ENCODE measurements at regions not wholly inside any gene's neighbourhood (a gene's known extent, or its start where the extent isn't known, plus 50 kb on each side); places are given as distances from the start of the nearest gene placed in this dataset.
"Not testable (repeated sequence)": the region's sequence is repeated elsewhere in the genome, so short reads cannot be mapped to it uniquely, and the experiment has no call there.

DNA sequence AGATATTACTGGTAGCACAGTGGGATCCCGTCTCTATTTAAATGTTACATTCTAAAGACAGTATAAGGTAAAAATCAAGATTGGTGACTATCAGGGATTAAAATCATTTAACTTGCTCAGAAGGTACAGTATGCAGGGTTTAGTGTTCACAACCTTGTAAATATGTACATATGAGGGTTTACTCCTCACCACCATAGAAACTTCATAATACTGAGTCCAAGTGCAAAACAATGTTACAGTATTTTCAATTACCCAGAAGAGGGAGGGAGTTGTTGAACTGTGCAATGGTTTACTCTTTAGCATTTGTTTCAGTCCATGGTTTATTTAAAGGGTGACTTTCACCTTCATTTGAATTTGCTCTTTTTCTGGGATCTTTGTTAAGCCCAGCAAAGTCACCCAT, 165.1 kb downstream of the ZNF621 start:
- DNase-seq (no peak), ATAC-seq (no peak)
- intact Hi-C loops (cut with micrococcal nuclease): no loop called here

DNA sequence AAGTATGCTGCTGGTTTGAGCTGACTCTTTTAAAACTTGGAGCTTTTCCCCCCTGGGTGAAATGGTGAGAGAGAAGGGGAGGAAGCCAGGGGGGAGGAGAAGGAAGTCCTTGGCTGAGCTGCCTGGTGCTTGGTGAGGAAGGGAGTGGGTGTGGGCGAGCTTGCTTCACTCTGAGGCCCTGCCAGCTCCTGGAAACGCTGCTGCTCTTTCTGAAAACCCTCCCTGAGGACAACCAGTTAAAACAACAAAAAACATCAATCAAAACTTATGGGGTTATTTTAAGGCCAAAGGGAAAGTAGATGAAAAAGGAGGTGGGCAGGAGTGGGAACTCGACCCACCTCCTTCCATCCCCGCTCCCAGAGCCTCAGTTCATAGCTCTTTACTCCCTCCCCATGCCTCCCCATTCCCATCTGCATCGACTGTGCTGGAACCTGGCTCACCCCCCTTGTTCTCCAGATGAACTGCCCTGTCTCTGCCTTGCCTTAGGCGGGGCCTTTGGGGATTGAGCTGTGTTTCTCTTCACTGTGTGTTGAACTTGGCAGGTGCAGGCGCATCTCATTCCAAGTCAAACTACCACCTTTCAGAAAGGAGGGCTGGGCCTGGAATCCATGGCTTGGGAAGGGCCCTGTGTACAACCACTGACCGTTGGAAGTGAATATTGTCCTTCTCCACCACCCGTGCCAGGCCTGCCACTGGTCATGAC, 166.1 kb downstream of the ZNF621 start:
- DNase-seq: peak; percentile 85
- intact Hi-C loops (cut with micrococcal nuclease): no loop called here
- peak; percentile 92 for ATAC-seq

DNA sequence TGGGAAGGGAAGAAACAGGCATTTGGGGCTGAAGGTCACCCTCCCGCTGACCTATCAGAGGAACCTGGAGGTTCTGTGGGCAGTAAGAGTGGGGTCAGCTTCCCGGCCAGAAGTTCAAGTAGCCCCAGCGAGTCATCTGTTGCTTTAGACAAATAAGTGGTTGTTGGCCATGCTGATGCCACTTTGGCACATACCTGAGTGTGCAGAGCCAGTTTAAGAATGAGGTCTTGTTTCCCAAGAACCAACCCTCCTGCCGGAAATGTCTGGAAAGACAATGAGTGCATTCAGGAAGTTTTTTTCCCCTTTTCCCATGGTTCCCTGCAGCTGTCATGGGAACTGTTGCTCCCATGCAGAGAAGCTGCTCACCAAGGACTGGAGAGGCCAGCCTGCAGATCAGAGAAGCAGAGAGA, 166.7 kb downstream of the ZNF621 start:
- peak; percentile 37 for ATAC-seq
- intact Hi-C loops (cut with micrococcal nuclease): no loop called here
- DNase-seq: no peak

DNA sequence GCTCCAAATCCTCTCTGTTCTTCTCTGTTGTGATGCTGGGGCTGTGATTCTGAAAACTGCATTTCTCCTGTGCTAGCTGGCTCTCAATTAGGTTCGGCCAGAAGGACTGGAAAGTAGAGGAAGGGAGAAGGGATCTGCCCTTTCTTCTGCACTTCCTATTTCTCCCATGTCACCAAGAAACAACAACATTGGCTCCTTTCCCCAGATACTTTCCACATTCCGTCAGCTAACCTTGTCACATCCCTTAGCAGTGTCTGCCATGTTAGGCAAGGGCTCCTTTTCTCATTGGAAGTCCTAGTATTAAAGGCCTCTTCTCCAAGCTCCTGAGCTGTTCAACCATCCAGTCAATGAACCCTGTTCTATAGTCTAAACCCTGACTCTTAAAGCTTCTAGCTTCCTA, 171.1 kb downstream of the ZNF621 start:
- intact Hi-C loops (cut with micrococcal nuclease): no loop called here
- peak; percentile 22 for ATAC-seq
- no peak for DNase-seq

DNA sequence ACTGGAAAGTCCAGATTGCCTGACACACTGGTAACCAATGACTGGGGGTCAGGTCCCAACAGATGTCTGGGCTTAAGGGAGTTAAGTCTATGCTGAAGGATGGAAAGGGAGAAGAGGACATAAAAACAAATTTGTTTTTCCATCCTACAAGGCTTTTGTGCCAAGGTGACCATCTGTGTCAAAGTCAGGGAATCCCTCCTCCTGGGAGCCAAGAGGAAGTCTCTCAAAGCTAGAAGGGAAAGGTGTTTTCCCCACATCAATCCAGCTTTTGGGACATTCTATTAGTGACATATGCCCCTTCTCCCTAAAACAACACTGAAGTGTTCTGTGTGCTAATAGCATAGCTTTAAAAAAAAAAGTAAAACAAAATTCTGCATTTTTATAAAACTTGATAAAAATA, 173.9 kb downstream of the ZNF621 start:
- intact Hi-C loops (cut with micrococcal nuclease); DNase-seq; ATAC-seq: not testable (repeated sequence)

DNA sequence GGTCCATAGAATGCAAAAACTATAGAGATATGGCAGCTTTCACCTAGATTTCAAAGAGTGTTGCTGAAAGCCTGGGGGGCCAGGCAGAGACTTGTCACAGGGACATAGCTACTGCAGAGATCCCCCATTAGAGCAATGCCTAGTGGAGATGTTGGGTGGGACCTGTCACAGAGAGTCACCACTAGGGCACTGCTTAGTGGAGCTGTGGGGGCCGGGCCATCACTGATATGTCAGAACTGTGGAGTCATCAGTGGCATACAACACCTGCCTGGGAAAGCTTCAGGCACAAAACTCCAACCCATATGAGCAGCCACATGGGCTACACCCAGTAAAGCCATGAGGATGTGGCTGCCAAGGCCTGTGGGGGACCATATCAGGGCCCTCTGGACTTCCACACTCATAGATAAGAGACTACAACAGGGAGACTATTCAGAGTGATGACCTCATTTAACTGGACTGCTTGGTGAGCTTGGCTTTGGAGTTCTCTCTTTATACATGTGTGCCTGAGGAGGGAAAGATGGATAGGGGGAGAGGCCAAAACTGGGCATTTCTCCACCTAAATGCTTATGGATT, 176.3 kb downstream of the ZNF621 start:
- intact Hi-C loops (cut with micrococcal nuclease): no loop called here
- DNase-seq: peak; percentile 38
- peak; percentile 99 for ATAC-seq

DNA sequence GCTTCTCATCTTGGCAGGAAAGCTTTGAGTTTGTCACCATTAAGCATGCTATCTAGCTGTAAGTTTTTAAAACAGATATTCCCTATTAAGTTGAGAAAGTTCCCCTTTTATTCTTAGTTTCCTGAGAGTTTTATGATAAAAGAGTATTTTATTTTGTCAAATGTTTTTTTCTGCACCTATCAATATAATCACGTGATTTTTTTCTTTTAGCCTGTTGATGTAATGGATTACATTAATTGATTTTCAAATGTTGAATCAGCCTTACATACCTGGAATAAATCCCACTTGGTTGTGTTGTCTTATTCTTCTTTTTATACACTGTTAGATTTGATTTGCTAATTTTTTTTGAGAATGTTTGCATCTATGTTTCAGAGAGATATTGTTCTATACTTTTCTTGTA, 179.5 kb downstream of the ZNF621 start:
- intact Hi-C loops (cut with micrococcal nuclease): no loop called here
- ATAC-seq (no peak), DNase-seq (no peak)

DNA sequence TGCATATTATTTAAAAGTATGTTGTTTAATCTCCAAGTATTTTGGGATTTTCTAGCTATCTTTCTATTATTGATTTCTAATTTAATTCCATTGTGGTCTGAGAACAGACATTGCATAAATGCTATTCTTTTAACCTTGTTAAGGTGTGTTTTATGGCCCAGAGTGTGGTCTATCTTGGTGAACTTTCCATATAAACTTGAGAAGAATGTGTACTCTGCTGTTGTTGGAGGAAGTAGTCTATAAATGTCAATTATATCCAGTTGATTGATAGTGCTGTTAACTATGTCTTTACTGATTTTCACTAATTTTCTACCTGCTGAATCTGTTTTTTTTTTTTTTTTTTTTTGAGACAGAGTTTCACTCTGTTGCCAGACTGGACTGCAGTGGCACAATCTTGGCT, 180.9 kb downstream of the ZNF621 start:
- intact Hi-C loops (cut with micrococcal nuclease): no loop called here
- ATAC-seq (no peak), DNase-seq (no peak)

DNA sequence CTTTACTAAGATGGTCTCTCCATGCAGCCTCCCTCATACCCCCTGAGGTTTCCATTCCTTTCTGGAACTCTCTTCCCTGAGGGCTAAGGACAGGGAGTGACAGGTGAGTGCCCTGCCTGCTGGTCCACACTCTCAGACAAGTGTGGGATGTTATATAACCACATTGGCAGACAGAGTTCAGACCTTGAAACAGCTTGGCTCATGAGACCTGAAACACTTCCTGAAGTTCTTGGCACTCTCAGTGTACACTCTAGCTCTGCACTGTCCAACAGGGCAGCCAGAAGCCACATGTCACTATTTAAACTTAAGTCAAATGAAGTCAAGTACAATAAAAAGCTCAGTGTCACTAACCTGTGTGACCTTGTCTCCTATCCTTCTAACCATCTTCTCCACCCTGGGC, 188.5 kb downstream of the ZNF621 start:
- intact Hi-C loops (cut with micrococcal nuclease): no loop called here
- peak; percentile 33 for DNase-seq
- ATAC-seq: peak; percentile 99

DNA sequence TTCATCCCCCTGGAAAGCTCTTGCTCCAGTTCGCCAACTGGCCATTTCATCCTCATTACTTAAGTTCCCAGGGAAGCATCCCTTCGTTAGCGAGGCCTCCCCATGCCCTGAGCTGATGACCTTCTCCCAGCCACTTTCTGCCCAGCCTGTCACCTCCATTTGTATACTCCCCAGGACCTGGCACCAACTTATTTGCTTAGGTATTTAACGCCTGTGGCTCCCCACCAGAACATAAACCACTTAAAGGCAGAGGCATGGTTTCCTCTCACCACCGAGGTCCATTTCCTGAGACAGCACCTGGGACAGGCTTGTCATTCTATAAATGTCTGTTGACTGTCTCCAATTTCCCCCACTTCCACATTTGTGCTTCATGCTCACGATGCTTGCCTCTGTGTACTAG, 189.0 kb downstream of the ZNF621 start:
- intact Hi-C loops (cut with micrococcal nuclease): no loop called here
- DNase-seq (no peak), ATAC-seq (no peak)

DNA sequence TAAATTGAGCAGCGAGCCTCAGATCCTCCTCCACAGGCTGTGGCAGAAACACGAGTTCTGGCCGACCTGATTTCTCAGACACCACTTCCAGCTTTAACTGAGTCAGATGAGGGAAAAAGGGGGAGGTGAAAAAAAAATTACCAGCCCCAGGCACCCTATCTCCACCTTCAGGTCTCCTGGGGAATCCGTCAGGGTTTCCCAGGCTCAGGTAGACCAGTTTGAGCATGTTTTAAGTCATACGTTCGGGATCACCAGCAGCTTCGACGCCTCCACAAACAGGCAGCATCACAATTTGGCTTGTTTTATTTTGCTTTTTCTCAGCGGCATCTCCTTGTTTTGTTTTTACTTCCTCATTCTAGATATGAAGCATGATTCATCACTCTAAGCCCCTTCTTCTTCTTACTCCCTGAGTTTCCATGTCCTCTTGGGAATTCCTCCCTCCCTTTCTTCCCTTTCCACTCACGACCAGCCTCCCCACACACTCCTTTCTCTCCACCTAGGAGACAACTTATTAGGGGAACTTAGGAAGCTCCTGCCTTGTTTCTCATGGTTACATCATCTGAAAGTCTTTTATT, 190.1 kb downstream of the ZNF621 start:
- intact Hi-C loops (cut with micrococcal nuclease): no loop called here
- ATAC-seq: no peak
- DNase-seq: no peak

DNA sequence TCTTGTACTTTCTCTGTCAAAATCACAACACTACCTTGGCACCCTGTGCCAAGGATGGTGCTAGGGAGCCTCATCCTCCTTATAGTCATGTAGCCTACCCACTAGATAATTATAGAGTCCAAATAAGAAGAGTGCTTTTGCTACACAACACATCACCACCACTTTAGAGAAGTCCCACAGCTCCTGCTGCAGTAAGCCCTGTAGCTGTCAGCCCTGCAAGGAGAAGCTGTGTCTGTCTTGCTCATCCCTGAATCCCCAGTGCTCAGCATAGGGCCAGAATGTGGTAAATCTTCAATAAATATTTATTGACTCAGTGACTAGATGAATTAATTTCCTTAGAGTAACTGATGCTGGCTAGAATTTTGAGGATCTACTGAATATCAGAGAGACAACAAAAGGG, 190.8 kb downstream of the ZNF621 start:
- intact Hi-C loops (cut with micrococcal nuclease): no loop called here
- DNase-seq (no peak), ATAC-seq (no peak)

DNA sequence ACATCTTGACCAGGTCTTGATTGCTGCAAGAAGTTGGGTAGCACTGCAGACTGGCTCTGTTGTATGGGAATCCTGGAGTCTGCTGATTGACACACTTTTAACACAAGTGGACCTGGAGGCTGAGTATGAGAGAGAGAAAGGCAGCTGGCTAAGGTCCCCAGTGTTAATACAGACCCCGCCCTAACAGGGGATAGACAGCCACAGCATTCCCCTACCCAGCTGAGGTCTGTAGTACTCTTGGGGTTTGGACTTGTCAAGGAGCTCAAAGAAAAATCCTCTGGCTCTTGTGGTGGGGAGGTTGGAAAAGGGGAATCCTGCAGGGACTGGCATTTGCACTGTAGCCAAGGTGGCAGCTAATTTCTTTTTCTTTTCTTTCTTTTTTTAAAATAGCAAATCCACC, 192.7 kb downstream of the ZNF621 start:
- no peak for ATAC-seq
- intact Hi-C loops (cut with micrococcal nuclease): no loop called here
- no peak for DNase-seq

DNA sequence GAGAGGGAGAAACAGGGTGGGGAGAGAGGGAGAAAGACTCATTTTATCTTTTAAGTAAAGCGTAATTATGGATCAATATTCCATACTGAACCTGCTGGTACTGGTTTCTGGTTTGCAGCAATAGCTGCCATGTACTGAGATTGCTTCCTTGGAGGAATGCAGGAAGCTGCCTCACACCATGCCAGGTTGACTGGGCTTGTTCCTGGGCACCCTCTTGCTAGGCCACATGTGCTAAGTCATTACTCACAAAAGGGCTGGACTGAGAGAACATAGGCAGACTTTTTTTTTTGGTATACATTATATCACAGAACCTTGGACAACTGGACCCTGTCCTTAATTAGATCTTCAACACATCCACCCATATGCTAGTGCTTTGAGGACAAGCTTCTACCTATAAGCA, 193.4 kb downstream of the ZNF621 start:
- intact Hi-C loops (cut with micrococcal nuclease): no loop called here
- ATAC-seq (no peak), DNase-seq (no peak)

DNA sequence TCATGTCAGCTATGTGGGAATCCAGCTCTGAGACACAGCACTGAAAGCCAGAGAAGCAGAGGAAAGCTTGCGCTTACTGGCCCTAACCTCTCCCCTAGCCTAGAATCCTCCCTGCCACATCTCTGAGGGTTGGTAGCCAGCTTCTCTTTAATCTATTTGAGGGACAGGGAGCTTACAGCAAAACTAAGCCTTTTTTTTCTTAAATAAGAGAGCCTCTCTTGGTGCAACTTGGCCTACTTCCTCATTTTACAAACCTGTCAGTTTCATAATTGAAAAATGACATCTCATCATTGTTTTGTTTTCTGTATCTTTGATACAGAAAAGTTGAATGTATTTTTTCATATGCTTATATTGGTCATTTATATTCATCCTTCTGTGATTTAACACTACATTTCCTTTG, 193.9 kb downstream of the ZNF621 start:
- intact Hi-C loops (cut with micrococcal nuclease): no loop called here
- no peak for DNase-seq
- ATAC-seq: no peak

DNA sequence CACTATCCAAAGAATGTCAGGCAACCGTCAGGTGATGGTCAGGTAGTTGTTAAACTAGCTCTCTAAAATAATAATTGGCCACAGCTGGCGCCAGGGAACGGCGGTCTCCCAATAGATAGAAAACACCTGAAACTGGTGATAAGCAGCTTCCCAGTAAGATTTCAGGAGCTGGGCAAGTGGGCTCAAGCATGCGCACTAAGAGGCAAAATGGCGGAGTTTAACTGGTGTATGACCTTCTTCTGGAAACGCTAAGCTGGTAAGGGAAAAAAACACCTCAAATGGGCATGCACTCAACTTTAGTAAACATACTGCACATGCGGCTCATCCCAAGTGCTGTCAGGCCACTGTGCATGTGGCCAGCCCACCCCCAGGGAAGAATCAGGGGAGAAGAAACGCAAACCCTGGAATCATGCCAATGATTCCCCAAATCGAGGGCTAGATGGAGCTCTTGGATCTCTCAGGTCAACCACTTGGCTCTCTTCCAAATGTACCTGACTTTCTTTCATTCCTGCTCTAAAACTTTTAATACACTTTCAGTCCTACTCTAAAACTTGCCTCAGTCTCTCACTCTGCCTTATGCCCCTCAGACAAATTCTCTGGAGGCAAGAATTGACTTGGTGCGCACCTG, 195.0 kb downstream of the ZNF621 start:
- intact Hi-C loops (cut with micrococcal nuclease): loop anchor here (10.0 kb wide), 1 partner anchor 845 kb away; no protein-coding TSS in a partner anchor
- ATAC-seq (no peak), DNase-seq (no peak)

DNA sequence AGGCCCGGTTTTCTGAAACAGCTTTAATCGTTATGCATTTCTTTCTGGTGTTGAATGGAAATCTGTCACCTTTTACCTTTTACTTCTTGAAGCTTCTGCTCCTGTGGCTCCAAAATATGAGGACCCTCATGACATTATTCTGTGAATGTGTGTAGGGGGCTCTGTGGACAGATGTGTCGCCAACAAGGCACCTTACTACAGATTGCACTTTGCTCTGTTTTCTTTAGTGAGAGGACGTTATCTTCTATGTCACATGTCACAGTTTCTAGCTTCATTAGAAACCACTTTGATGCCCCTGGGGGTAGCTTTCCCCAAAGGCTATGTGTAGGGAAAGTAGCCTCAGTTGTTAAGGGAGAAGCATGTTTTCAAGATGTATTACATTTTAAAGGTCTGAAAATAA, 195.6 kb downstream of the ZNF621 start:
- intact Hi-C loops (cut with micrococcal nuclease): loop anchor here (10.0 kb wide), 1 partner anchor 844 kb away; no protein-coding TSS in a partner anchor
- DNase-seq: no peak
- ATAC-seq: no peak

DNA sequence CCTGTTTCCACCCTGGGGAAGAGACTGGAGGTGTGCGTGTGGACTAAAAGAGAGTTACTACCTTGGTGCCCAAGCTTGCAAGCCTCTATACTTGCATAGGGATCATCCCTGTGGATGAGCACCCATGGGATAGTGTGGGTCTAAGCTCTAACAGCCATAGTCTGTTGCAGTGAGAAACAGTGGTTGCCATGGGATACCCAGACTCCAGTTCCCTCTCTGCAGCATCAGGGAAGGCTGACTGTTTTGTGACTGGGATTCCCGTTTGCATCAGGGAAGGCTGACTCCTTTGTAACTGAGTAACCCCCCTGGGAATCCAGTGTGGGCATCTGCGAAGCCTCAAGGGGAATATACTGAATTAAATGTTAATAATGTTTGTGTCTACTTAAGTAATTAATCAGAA, 196.1 kb downstream of the ZNF621 start:
- intact Hi-C loops (cut with micrococcal nuclease): loop anchor here (10.0 kb wide), 1 partner anchor 844 kb away; no protein-coding TSS in a partner anchor
- no peak for DNase-seq

DNA sequence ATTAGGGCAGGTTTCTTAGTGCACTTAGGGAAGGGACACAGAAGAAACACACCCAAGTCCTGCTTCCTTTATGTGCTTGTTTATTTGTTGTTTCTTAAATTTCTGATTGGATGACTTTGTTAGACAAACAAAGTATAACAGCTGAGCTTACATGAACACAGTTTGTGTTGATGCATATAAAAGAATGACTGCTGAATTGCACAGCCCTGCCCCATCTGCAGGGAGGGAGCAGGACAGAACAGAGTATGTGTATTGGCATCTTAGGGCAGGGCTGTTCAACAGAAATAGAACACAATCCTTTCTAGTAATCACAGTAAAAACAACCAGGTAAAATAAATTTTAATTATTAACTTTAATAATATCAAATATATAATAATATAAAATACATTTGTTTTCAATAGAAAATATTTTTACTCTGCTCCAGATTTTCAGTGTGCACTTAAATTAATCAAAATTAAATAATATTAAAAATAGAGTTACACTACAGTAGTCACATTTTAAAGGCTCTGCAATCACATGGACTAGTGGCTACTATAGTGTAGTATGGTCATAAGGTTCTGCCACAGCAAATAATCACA, 198.4 kb downstream of the ZNF621 start:
- DNase-seq: no peak
- intact Hi-C loops (cut with micrococcal nuclease): loop anchor here (10.0 kb wide), 1 partner anchor 842 kb away; no protein-coding TSS in a partner anchor
- ATAC-seq: no peak

More for the DNA sequence above, 196.1 kb downstream of the ZNF621 start:
- ATAC-seq: no peak

DNA sequence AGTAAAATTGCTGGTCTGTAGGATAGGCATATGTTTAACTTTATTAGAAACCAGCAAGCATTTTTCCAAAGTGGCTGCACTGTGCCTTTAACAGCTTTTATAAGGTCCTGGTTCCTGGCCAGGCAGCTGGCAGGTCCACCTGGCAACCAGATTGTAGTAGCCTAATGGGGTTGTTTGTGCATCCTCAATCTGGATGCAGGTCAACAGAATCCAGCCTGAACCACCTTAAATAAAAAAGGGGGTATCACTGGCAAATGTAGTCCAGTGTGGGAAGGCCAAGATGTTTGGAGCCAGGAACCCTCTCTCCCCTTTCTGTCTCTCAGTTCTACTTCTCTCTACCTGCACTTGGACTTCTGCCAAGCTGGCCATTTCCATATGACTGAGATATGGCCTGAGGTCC, 200.3 kb downstream of the ZNF621 start:
- DNase-seq (no peak), ATAC-seq (no peak)
- intact Hi-C loops (cut with micrococcal nuclease): loop anchor here (10.0 kb wide), 1 partner anchor 840 kb away; no protein-coding TSS in a partner anchor

Data from left ventricle myocardium superior (tissue), 1 donor.